ENCODE measurements at regions not wholly inside any gene's neighbourhood (a gene's known extent, or its start where the extent isn't known, plus 50 kb on each side); places are given as distances from the start of the nearest gene placed in this dataset.

GRCh38 chr4:108544481-108544880 is 75.9 kb upstream of the RPL34 start:
- TF ChIP-seq BCL3 (CRISPR knock-in tag; IDR thresholded peaks at IDR 0.05) (no peak), MAX (IDR thresholded peaks at IDR 0.05) (no peak), BHLHE40 (IDR thresholded peaks at IDR 0.05; ENCODE audit: low read length) (no peak), YY1 (IDR thresholded peaks at IDR 0.05; ENCODE audit: insufficient read depth, insufficient replicate concordance, low read depth, low read length) (no peak), SRF (IDR thresholded peaks at IDR 0.05; ENCODE audit: low read depth, low read length) (no peak), EZH2 (conservative IDR thresholded peaks at IDR 0.05; ENCODE audit: low read depth, low read length) (no peak), JUND (CRISPR knock-in tag; IDR thresholded peaks at IDR 0.05) (no peak), XRCC5 (optimal IDR thresholded peaks at IDR 0.05; ENCODE audit: low read length) (no peak), ZFP1 (CRISPR knock-in tag; IDR thresholded peaks at IDR 0.05) (no peak), ELF4 (CRISPR knock-in tag; IDR thresholded peaks at IDR 0.05; ENCODE audit: borderline replicate concordance) (no peak), ZNF652 (CRISPR knock-in tag; IDR thresholded peaks at IDR 0.05; ENCODE audit: borderline replicate concordance, low read depth) (no peak)
- TF ChIP-seq, protein P1, sequence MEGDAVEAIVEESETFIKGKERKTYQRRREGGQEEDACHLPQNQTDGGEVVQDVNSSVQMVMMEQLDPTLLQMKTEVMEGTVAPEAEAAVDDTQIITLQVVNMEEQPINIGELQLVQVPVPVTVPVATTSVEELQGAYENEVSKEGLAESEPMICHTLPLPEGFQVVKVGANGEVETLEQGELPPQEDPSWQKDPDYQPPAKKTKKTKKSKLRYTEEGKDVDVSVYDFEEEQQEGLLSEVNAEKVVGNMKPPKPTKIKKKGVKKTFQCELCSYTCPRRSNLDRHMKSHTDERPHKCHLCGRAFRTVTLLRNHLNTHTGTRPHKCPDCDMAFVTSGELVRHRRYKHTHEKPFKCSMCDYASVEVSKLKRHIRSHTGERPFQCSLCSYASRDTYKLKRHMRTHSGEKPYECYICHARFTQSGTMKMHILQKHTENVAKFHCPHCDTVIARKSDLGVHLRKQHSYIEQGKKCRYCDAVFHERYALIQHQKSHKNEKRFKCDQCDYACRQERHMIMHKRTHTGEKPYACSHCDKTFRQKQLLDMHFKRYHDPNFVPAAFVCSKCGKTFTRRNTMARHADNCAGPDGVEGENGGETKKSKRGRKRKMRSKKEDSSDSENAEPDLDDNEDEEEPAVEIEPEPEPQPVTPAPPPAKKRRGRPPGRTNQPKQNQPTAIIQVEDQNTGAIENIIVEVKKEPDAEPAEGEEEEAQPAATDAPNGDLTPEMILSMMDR (CRISPR knock-in tag; IDR thresholded peaks at IDR 0.05) = no peak
- TF ChIP-seq, protein P2, sequence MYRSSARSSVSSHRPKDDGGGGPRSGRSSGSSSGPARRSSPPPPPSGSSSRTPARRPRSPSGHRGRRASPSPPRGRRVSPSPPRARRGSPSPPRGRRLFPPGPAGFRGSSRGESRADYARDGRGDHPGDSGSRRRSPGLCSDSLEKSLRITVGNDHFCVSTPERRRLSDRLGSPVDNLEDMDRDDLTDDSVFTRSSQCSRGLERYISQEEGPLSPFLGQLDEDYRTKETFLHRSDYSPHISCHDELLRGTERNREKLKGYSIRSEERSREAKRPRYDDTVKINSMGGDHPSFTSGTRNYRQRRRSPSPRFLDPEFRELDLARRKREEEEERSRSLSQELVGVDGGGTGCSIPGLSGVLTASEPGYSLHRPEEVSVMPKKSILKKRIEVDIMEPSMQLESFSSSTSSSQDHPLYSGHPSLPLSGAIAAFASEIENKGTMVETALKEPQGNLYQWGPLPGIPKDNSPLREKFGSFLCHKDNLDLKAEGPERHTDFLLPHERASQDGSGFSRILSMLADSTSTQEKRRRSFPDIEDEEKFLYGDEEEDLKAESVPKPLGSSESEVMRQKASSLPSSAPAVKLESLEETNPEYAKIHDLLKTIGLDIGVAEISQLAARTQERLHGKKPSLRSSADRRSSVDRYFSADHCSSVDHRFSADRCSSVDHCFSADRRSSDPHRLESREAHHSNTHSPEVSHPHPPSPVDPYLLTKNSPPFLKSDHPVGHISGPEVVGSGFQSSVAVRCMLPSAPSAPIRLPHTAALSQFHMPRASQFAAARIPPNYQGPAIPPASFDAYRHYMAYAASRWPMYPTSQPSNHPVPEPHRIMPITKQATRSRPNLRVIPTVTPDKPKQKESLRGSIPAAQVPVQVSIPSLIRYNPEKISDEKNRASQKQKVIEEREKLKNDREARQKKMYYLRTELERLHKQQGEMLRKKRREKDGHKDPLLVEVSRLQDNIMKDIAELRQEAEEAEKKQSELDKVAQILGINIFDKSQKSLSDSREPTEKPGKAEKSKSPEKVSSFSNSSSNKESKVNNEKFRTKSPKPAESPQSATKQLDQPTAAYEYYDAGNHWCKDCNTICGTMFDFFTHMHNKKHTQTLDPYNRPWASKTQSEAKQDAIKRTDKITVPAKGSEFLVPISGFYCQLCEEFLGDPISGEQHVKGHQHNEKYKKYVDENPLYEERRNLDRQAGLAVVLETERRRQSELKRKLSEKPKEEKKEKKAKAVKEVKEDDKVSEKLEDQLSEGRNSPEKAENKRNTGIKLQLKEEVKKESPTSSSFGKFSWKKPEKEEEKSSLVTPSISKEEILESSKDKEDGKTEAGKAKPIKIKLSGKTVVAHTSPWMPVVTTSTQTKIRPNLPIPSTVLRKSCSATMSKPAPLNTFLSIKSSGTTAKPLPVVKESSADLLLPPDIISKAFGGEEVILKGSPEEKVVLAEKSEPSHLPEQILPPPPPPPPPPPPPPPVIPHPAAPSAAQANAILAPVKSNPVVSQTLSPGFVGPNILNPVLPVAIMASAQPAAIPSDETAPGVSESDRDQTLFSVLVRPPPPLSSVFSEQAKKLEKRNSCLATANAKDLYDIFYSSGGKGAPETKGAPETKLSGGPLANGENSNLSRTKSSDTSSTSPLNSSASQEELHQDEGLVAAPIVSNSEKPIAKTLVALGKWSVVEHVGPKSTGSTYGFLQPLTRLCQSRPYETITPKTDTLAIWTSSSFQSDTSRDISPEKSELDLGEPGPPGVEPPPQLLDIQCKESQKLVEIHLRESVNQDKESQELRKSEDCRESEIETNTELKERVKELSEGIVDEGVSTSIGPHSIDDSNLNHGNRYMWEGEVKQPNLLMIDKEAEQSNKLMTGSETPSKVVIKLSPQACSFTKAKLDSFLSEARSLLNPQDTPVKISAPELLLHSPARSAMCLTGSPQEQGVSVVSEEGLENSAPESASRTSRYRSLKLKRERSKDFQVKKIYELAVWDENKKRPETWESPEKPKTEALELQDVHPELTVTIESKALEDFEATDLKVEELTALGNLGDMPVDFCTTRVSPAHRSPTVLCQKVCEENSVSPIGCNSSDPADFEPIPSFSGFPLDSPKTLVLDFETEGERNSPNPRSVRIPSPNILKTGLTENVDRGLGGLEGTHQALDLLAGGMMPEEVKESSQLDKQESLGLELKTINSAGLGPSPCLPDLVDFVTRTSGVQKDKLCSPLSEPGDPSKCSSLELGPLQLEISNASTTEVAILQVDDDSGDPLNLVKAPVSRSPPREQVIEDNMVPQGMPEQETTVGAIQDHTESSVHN (CRISPR knock-in tag; IDR thresholded peaks at IDR 0.05) = no peak
- TF ChIP-seq, protein P3, sequence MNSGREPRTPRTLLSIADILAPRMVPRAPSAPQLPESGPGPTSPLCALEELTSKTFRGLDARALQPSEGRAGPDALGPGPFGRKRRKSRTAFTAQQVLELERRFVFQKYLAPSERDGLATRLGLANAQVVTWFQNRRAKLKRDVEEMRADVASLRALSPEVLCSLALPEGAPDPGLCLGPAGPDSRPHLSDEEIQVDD (CRISPR knock-in tag; IDR thresholded peaks at IDR 0.05; ENCODE audit: borderline replicate concordance) = no peak
